Stimulated activated CD8-positive, alpha-beta memory T cell treated with anti-CD3 and anti-CD28 coated beads, Interleukin-2, amount 100 ng/mL, for 48 hours (primary cell): ENCODE measurements at regions not wholly inside any gene's neighbourhood (a gene's known extent, or its start where the extent isn't known, plus 50 kb on each side); places are given as distances from the start of the nearest gene placed in this dataset.

Source experiments
- DNase-seq, 2 donors: peaks; one replicate each; pipeline ENCODE4 v3.0.0-alpha.2; 2020; ENCODE audit warnings: low read depth in 2 of 2

GRCh38 chr3:162122405-162122804 is 625.8 kb downstream of the OTOL1 start:
- DNase-seq = no peak

- no peak for DNase-seq
Observed at GRCh38 chr3:162125790-162126189, 629.2 kb downstream of the OTOL1 start.

DNA sequence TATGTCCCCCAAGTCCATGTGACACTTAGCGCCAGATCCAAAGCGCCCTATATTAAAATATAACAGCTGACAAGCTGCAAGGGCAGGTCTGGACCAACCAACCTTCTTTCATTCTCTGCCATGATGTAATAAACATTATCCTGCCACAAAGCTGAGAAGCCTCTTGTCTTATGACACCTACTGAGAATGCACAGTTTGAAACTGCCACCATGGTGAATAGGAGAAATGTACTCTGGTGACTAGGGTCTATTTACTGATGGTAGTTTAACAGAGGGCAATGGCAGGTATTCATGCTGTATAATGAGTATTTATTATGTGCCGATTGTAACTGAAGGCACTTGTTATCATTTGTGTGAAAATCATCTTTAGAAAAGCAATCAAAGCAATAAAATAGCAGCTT is 634.0 kb downstream of the OTOL1 start:
- no peak for DNase-seq

- no peak for DNase-seq
Observed at GRCh38 chr3:162132981-162133380, 636.4 kb downstream of the OTOL1 start.

GRCh38 chr3:162134571-162134970 is 638.0 kb downstream of the OTOL1 start:
- DNase-seq = no peak

- no peak for DNase-seq
Observed at GRCh38 chr3:162136136-162136535, 639.5 kb downstream of the OTOL1 start.

DNA sequence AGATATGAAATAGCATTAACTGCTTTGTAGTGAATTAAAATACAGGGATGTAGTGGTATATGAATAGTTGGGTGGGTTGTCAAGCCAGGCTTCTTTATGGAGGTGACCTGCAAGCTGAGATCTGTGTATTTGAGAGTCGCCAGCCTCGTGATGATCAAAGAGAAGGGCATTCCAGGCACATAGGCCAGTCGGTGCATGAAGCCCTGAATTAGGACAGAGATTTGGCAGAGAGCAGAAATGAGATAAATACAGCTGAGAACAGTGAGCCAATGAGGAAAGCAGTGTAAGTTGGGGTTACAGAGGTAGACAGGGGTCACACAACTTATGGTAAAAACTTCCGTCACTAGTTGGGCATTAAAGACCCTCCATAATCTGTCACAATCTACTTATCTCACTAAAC is 641.9 kb downstream of the OTOL1 start:
- no peak for DNase-seq

DNA sequence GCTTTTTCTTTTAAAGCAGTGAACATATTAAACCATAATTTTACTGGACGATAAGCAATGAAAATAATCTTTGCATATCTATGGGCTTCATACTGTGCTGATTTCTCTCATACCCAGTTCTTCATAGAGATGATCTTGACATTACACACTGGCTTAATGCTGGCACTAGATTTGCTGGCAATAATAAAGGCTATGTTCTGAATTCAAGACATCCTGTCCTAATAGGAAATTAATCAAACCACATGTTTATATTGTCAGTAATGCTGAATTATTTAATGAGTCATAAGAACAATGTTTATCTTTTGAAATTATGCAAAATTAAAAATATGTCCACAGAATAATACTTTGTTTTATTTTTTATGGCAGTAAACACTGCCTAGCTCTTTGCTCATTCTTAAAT is 643.2 kb downstream of the OTOL1 start:
- DNase-seq = no peak

- no peak for DNase-seq
Observed at GRCh38 chr3:162141272-162141791, 644.7 kb downstream of the OTOL1 start.

DNA sequence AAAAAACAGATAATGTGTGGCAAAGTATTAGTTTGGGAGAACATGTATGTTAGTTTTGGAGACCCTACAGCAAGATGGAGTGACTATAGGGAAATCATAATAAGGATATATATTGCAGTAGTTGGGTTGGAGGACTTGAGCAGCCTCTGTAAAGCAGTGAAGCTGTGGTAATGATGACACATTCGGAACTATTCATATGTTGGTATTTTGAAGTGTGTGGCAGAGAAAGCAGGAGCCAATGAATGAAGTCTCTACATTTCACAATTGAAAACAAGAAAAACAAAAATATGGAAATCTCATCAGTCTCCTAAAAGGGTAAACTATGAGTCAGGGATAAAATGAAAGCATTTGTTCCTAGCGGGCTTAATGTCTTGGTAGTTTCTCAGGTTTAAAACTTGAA is 645.9 kb downstream of the OTOL1 start:
- DNase-seq = no peak

GRCh38 chr3:162143180-162143579 is 646.6 kb downstream of the OTOL1 start:
- DNase-seq = no peak

GRCh38 chr3:162147996-162148395 is 651.4 kb downstream of the OTOL1 start:
- DNase-seq = no peak

DNA sequence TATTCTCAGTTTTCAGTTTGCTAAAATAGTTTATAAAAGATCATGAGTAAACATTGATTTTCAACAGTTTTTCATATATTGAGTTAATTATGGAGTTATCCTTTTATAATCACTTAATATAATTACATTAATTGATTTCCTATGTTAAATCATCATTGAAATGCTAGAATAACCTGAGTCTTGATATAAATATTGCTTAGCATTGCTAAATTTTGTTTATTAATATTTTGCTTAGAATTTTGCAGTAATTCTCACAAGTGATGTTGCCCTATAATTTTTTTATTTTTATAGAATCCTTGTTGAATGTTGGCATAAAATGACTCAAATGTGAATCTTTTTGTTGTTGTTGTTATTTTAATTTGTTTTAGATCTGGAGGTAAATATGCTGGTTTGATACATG is 654.2 kb downstream of the OTOL1 start:
- no peak for DNase-seq

DNA sequence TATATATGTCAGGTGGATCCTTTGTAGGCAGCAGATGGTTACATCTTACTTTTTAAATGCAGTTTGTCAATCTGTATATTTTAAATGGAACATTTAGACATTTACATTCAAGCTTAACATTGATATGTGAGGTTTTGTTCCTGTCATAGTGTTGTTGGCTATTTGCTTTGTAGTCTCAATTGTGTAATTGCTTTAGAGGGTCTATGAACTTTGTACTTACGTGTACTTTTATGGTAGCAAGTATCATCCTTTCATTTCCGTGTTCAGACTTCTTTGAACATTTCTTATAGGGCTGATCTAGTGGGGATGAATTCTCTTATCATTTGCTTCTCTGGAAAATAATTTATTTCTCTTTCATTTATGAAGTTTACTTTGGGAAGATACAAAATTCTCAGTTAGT is 656.0 kb downstream of the OTOL1 start:
- DNase-seq = no peak

GRCh38 chr3:162161595-162161994 is 665.0 kb downstream of the OTOL1 start:
- no peak for DNase-seq

DNA sequence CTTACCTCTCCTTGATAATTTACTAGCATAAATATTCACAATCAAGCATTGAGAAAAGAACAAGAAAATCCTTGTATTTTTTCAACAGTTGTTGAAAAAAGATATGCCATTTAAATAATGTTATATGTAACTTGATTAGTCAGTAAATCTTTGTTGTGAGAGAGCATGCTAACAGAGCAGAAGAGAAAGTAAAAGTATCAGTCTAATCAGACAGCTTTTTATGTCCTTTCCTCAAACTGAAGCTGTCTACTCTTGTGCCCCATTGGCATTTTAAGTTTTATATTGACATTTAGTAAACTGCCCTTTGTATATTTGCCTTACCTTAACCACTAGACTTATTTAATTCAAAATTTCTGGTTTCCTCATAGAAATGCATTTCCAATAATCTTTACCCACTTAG is 668.7 kb downstream of the OTOL1 start:
- no peak for DNase-seq

GRCh38 chr3:162166543-162166942 is 669.9 kb downstream of the OTOL1 start:
- DNase-seq = no peak

DNA sequence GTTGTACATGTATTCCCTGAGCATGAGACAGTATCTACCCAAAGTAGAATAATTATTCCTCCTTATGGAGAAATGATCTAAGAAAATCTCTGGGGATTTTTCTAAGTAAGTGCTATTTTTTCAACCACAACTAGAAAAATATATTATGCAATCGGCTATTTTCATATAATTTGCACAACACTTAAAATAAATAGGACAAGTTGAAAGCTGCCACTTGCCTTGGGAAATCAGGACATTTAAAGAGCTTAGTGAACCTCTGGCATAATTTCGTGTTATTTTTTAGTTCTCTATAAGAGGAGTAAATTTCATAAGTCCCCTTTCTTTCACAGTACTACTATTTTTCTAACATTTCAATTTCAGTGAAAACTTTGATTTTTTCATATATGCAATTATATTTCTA is 672.1 kb downstream of the OTOL1 start:
- DNase-seq = no peak

DNA sequence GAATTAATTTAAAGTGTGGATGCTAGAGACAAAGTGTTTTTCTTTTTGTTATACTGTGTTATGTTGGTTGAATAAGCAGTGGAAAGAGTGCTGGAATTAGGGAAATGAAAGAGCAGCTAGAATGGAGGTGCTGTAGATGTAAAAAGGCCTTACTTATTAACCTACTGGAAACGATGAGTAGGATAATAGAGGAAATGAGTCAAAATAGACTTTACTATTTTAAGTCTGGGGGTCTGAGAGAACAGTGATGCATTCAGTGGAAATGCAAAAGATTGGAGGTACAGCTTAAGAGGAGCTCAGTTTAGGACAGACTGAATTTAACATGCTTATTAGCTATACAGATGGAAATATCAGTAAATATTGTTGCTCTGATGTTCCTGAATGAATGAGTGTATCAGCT is 674.0 kb downstream of the OTOL1 start:
- DNase-seq = no peak

DNA sequence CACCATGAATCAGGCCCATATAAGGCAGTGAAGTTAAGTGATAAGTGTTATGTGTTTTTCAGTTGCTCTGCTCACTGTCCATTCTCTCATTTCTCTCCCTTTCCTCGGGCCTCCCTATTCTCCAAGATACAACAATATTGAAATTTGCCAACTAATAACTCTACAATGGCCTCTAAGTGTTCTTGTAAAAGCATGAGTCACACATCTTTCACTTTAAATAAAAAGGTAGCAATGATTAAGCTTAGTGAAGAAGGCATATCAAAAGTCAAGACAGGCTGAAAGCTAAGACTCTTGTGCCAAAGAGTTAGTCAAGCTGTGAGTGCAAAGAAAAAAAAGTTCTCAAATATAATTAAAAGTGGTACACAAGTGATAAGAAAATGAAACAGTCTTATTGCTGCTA is 675.4 kb downstream of the OTOL1 start:
- no peak for DNase-seq

- no peak for DNase-seq
Observed at GRCh38 chr3:162175145-162175544, 678.5 kb downstream of the OTOL1 start.

GRCh38 chr3:162175878-162176277 is 679.3 kb downstream of the OTOL1 start:
- DNase-seq = no peak

GRCh38 chr3:162183440-162183839 is 686.8 kb downstream of the OTOL1 start:
- DNase-seq = no peak

GRCh38 chr3:162192340-162193029 is 695.9 kb downstream of the OTOL1 start:
- no peak for DNase-seq
